Gastrocnemius medialis (tissue), 4 donors: ENCODE measurements at regions not wholly inside any gene's neighbourhood (a gene's known extent, or its start where the extent isn't known, plus 50 kb on each side); places are given as distances from the start of the nearest gene placed in this dataset.

Experiments
- ATAC-seq, 2 donors: fragments of 150-250 bp; one replicate each; pipeline ENCODE4 v1.9.1; 2016
- DNase-seq, 2 donors: peaks; one replicate each; pipeline ENCODE4 v3.0.0-alpha.2; 2019
- H3K27ac ChIP-seq, 4 donors: fragments of 200-600 bp; sonication (generic); 1 replicate in 1 of 4; 2 replicates in 3 of 4; pipeline ENCODE4 v1.5.1; 2016 to 2018; ENCODE audit warnings: mild to moderate bottlenecking in 2 of 4, moderate library complexity in 1 of 4
- H3K27me3 ChIP-seq, 3 donors: fragments of 200-600 bp; sonication (generic) in 2 of 3; 1 replicate in 1 of 3; 2 replicates in 2 of 3; pipeline versions ENCODE4 v1.5.1 to v1.6.0; 2016 to 2019; ENCODE audit warnings: mild to moderate bottlenecking in 1 of 3, moderate library complexity in 1 of 3
- H3K36me3 ChIP-seq, 2 donors: fragments of 200-600 bp; sonication (generic) in 1 of 2; one replicate each; pipeline ENCODE4 v1.5.1; 2017 to 2018
- H3K4me1 ChIP-seq, 2 donors: fragments of 200-600 bp; sonication (generic) in 1 of 2; one replicate each; pipeline ENCODE4 v1.5.1; 2016 to 2017; ENCODE audit warnings: mild to moderate bottlenecking in 2 of 2
- H3K4me3 ChIP-seq, 4 donors: fragments of 200-600 bp; sonication (generic) in 3 of 4; 1 replicate in 1 of 4; 2 replicates in 3 of 4; pipeline ENCODE4 v1.5.1; 2016 to 2019; ENCODE audit warnings: mild to moderate bottlenecking in 2 of 4
- H3K9me3 ChIP-seq, 3 donors: fragments of 200-600 bp; sonication (generic) in 2 of 3; 1 replicate in 1 of 3; 2 replicates in 2 of 3; pipeline ENCODE4 v1.5.1; 2016 to 2019
- CTCF ChIP-seq, 5 experiments: fragments of 450-650 bp in 3 of 5; fragments of 200-600 bp in 2 of 5; sonication (generic) in 2 of 5; IDR thresholded peaks in 4 of 5; conservative IDR thresholded peaks in 1 of 5; 1 replicate in 4 of 5; 2 replicates in 1 of 5; pipeline ENCODE4 v1.5.1; 2016 to 2019; ENCODE audit warnings: antibody characterized with exemption in 5 of 5, mild to moderate bottlenecking in 3 of 5, moderate library complexity in 3 of 5
- POLR2A ChIP-seq, 2 donors: fragments of 450-650 bp; IDR thresholded peaks; one replicate each; pipeline ENCODE4 v1.6.1; 2017; ENCODE audit warnings: antibody characterized with exemption in 2 of 2, mild to moderate bottlenecking in 2 of 2, moderate library complexity in 2 of 2
- in situ Hi-C, 4 donors: fragments of 200-750 bp; cut with MboI; loops; one replicate each; pipeline versions ENCODE4 v1.15.0 to v1.8.0; 2017; ENCODE audit warnings: low sequenced_read_pairs in 4 of 4
- intact Hi-C: fragments of 100-400 bp; cut with DNase I; formaldehyde crosslinking; loops from one replicate; pipeline ENCODE4 v1.15.1; 2023; ENCODE audit warnings: low total_unique reads

DNA sequence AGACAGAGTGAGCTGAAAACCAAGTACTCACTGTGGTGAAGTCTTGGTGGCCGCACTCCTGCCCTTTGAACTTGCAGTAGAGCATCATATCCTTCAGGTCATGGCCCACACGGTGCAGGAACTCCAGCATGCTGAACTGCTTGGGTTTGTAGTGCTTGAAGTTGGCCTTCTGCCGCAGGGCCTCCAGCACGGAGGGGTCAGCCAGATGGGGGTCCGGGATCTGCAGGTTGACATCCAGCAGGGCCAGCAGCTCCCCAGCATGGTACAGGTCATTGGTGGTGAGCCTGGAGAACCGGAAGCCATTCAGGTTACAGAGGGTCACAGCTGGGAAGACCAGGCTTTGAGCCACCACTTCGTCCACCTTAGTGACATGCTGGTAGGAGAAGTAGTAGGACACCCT lies 99.1 kb upstream of the CCL2 start:
- Histone ChIP-seq H3K27me3 (peaks cover 34 to 44% (median 43%) of the 10 kb centered on the region in 3 donors), H3K27ac (no peak overlapping the region), H3K4me1 (no peaks in the 10 kb centered on the region), H3K4me3 (no peak overlapping the region), H3K9me3 (no peaks in the 10 kb centered on the region), H3K36me3 (no peaks in the 10 kb centered on the region)
- in situ Hi-C loops (no loop called here), intact Hi-C loops (no loop called here)
- DNase-seq = no peak
- TF ChIP-seq POLR2A (IDR thresholded peaks at IDR 0.05) = no peak
- TF ChIP-seq CTCF (IDR thresholded peaks at IDR 0.05 in 4 of 5, conservative IDR thresholded peaks at IDR 0.05 in 1 of 5) = no peak
- no peak for ATAC-seq

- no peaks in the 10 kb centered on the region for H3K9me3 ChIP-seq
- H3K36me3 ChIP-seq = no peaks in the 10 kb centered on the region
- intact Hi-C loops = no loop called here
- no peaks in the 10 kb centered on the region for H3K4me1 ChIP-seq
- no peak overlapping the region for H3K4me3 ChIP-seq
- no peak for DNase-seq
- peaks cover 34 to 44% (median 43%) of the 10 kb centered on the region in 3 donors for H3K27me3 ChIP-seq
- in situ Hi-C loops = no loop called here
- ATAC-seq = no peak
- no peak for TF ChIP-seq POLR2A (IDR thresholded peaks at IDR 0.05)
- no peak for TF ChIP-seq CTCF (IDR thresholded peaks at IDR 0.05 in 4 of 5, conservative IDR thresholded peaks at IDR 0.05 in 1 of 5)
- no peak overlapping the region for H3K27ac ChIP-seq
Observed at GRCh38 chr17:34156401-34156740, 98.7 kb upstream of the CCL2 start.

DNA sequence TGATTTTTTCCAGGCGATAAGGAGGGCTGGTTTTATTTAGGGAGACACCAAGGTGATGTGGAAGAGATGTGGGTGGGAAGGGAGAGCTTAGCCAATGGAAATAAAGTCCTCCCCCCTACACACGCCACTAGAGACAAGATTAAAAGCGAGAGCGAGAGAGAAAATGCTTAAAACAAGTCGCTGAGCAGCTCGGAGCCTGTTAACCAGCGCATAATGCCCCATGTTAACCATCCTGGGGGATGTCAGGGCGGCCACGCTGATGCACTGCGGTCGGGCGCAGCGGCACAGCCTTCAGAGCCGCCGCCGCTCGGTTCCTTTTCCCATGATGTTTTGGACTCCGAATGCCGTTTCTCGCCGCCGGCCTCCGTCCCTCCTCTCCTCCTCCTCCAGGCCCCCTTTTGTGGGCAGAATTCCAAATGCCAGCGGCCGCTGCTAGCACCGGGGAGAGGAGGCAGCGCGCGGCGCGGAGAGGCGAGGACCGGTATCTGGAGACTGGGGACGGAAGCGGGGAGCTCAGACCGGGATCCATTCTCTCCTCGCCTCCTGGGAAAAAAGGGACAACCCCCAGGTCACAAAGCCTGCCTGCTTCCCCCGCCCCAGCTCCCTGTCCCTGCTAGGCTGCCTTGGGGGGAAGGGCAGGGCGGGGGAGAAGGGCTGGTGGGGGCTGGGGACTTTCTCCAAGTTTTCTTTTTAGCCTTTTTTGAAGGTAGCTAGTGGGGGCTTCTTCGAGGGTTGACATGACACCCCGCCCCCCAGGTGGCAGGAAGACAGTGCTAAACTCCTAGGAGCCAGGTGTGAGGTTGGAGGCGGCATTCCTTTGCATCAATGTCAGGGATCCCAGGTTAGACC lies 98.1 kb upstream of the CCL2 start:
- intact Hi-C loops = no loop called here
- H3K4me1 ChIP-seq = no peaks in the 10 kb centered on the region
- in situ Hi-C loops = no loop called here
- TF ChIP-seq CTCF (IDR thresholded peaks at IDR 0.05 in 4 of 5, conservative IDR thresholded peaks at IDR 0.05 in 1 of 5) = no peak
- no peak for TF ChIP-seq POLR2A (IDR thresholded peaks at IDR 0.05)
- H3K27ac ChIP-seq = no peak overlapping the region
- no peaks in the 10 kb centered on the region for H3K9me3 ChIP-seq
- peaks cover 34 to 44% (median 43%) of the 10 kb centered on the region in 3 donors for H3K27me3 ChIP-seq
- no peak for DNase-seq
- no peak overlapping the region for H3K4me3 ChIP-seq
- no peaks in the 10 kb centered on the region for H3K36me3 ChIP-seq
- ATAC-seq = no peak

DNA sequence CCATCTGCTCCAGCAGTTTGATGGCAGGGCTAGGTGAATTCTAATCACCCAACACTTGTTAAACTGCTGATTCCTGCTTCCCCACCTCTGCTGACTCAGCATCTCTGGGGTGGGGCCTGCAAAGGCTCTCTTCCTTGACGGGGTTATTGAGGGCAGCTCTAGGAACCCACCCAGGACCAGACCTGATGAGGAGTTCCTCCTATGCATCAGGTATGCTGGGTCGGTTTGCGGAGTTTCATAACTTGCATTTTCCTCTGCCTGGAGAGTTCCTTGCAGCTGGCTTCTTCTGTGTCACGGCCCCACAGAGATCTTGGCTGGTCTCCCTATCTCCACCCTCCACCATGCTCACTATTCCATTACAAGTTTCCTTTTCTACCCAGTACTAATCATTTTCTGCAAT lies 93.4 kb upstream of the CCL2 start:
- in situ Hi-C loops = loop anchor here in 1 of 4 donors (10.0 kb wide), 1 partner anchor 387 kb away; no protein-coding TSS in a partner anchor

More for the DNA sequence above, 93.4 kb upstream of the CCL2 start:
- peaks cover 19 to 21% (median 19%) of the 10 kb centered on the region in 3 donors for H3K27me3 ChIP-seq
- intact Hi-C loops = loop anchor here (5.0 kb wide), 1 partner anchor 384 kb away; no protein-coding TSS in a partner anchor
- H3K27ac ChIP-seq = no peak overlapping the region
- DNase-seq (no peak), ATAC-seq (no peak)
- H3K4me1 ChIP-seq = no peaks in the 10 kb centered on the region
- H3K9me3 ChIP-seq = no peaks in the 10 kb centered on the region
- H3K36me3 ChIP-seq = no peaks in the 10 kb centered on the region
- H3K4me3 ChIP-seq = no peak overlapping the region
- TF ChIP-seq POLR2A (IDR thresholded peaks at IDR 0.05) = no peak
- no peak for TF ChIP-seq CTCF (IDR thresholded peaks at IDR 0.05 in 4 of 5, conservative IDR thresholded peaks at IDR 0.05 in 1 of 5)
